ENCODE measurements at regions not wholly inside any gene's neighbourhood (a gene's known extent, or its start where the extent isn't known, plus 50 kb on each side); places are given as distances from the start of the nearest gene placed in this dataset.

DNA sequence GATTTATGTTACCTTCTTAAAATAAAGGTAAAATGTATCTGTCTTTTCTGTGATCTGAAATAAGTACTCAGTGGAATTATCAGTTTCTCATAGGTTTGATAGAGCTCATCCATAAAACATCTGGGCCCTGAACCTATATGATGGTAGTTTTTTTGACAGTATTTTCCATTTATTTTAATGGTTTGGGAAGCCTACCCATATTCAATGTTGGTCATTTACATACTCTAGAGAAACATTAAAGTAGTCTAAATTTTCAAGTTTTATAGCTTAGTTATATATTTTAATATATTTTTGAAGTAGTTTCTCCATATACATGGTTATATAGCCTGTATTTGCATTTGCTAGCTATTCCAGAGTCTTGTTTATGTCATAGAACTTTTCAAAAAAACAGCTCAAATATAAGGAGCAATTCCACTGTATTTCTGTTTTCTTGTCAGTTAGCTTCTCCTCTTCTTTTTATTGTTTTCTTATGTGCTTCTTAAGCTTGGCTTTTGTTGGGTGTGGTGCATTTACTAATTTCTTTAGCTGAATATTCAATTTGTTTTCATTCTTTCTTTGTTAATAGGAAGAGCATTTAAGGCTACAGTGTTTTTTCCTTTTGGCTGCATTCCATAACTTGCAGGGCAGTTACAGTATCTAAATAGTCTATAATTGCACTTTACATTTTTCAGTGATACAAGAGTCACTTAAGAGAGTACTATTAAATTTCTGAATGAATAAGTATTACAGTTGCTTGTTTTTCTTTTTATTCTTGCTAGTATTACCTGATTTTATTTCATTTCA lies 181.4 kb downstream of the DKK2 start:
- TF ChIP-seq ZNF274 (IDR thresholded peaks at IDR 0.05; ENCODE audit: low read depth, low read length) (no peak), YY1 (IDR thresholded peaks at IDR 0.05; ENCODE audit: insufficient read depth, insufficient read length) (no peak), SUZ12 (IDR thresholded peaks at IDR 0.05; ENCODE audit: extremely low read depth, insufficient read depth, insufficient read length) (no peak)
